ENCODE measurements at regions not wholly inside any gene's neighbourhood (a gene's known extent, or its start where the extent isn't known, plus 50 kb on each side); places are given as distances from the start of the nearest gene placed in this dataset.

GRCh38 chr11:11076276-11076675 lies 218.4 kb upstream of the ZBED5 start:
- no peak for DNase-seq

- no peak for DNase-seq
Measured at GRCh38 chr11:11075515-11076171, 217.8 kb upstream of the ZBED5 start.

DNA sequence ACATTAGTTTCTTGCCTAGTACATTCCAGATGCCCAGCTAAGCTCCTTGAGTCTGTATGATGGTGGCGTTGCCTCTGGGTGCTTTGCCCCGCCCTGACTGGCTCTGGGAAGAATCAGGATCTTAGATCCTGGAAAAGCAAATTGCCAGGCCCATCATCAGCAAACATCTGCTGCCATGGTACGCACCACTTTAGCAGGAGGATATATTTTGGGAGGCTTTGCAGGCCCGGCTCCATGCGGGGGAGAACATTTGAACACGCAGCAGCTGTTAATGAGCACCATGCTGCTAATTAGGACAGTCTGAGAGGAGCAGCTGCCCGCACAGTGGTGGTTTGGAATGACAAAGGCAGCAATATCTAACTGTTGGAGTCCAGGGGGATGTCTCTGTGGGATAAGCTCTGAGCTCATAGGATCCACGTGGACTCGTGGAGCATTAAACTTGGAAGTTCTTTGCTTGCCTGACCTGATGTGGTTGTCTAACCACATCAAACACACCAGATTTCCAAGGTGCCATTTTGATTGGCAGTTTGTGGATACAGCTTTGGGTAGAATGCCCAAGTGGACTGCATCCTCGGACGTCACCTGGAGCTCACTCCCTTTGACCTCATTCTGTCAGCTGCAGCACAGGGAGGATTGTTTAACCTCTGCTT lies 217.0 kb upstream of the ZBED5 start:
- DNase-seq = no peak

- no peak for DNase-seq
Measured at GRCh38 chr11:11073996-11074395, 216.1 kb upstream of the ZBED5 start.

- peak; percentile 36 for DNase-seq
Measured at GRCh38 chr11:11072067-11072466, 214.2 kb upstream of the ZBED5 start.

DNA sequence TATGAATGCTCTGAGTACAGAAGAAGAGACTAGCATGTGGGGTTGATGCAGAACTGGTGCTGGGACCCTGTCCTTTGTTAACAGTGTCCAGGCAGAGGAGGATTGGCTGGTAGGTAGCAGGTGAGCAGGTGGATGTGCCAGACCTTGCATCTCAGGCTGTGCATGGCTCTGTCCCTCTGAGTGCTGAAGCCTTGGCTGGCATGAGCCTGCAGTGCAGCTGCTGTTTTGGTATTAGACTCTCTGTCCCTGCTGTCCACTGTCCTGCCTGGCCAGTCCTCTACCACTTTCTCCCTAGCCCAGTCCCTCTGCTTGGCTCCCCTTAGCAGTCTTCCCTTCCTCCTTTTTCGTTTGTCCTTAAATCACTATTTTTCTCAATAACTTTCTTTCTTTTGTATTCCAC lies 213.6 kb upstream of the ZBED5 start:
- DNase-seq = no peak

GRCh38 chr11:11070976-11071375 lies 213.1 kb upstream of the ZBED5 start:
- no peak for DNase-seq

GRCh38 chr11:11069841-11070835 lies 212.3 kb upstream of the ZBED5 start:
- DNase-seq = no peak

DNA sequence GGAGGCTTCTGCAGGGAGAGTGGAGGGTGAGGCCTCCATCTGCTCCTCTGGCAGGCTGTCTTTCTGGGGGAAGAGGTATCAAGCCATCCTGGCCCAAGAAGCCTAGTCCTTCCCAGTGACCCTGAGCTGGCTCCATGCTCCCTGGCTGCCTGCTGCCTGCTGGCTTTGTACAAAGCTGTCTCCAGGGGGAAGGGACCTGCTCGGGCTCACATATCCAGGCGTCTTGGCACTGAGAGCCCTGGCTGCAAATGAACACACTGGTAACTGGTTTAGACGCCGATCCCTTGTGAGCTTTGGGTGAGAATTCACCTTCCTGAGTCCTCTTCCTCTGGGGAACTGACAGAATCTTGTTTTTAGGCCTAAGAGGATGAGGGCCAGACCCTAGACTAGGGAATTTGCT lies 210.3 kb upstream of the ZBED5 start:
- DNase-seq = no peak

- DNase-seq = no peak
Measured at GRCh38 chr11:11065396-11065795, 207.5 kb upstream of the ZBED5 start.

- DNase-seq = no peak
Measured at GRCh38 chr11:11057472-11057854, 199.6 kb upstream of the ZBED5 start.

DNA sequence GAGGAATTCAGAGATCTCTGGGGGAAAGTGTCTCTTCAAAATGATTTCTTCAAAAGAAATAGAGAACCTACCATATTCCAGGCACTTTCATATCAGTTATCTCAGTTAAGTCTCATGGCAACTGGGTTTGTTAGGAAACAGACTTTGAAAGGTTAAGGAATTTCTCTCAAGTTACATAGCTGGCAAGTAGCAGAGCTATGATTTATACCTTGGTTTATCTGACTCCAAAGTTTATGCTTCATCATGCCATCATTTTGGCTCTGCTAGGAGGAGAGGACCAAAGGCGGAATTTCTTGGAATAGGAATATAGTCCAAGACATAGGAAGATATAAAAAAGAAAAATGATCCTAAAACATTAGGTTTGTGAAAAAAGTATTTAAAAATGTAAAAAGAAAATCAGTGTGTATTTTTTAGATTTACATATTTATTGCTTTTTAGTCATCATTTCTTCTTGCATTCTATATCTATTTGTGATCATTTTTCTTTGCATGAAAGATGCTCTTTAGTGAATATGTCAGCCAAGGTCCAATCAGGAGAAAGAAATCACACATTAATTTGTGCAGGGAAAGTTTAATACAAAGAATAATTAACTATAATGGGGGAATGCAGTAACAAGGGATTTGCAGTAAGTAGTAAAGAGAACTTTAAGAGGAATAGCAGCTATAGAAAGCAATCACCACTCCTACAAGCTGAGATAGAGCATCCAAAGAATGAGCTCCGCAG lies 199.1 kb upstream of the ZBED5 start:
- DNase-seq = no peak

DNA sequence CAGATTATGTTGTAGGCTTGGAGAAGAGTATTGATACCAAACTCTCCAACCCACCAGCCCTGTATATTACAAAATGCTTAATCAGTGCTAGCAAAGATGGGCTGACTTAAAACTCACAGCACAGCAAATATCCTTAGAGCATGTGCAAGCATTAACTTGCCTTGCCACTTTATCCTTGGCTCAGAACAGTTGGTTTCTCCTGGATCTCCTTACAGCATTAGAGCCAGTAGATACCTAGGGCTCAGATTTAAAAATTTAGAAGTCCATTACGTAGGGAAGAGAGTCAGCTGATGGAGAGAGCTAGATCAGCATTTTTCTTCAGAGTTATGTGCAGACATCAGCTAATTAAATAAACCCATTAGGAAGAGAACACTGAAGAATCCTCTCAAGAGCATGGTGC lies 198.5 kb upstream of the ZBED5 start:
- no peak for DNase-seq

DNA sequence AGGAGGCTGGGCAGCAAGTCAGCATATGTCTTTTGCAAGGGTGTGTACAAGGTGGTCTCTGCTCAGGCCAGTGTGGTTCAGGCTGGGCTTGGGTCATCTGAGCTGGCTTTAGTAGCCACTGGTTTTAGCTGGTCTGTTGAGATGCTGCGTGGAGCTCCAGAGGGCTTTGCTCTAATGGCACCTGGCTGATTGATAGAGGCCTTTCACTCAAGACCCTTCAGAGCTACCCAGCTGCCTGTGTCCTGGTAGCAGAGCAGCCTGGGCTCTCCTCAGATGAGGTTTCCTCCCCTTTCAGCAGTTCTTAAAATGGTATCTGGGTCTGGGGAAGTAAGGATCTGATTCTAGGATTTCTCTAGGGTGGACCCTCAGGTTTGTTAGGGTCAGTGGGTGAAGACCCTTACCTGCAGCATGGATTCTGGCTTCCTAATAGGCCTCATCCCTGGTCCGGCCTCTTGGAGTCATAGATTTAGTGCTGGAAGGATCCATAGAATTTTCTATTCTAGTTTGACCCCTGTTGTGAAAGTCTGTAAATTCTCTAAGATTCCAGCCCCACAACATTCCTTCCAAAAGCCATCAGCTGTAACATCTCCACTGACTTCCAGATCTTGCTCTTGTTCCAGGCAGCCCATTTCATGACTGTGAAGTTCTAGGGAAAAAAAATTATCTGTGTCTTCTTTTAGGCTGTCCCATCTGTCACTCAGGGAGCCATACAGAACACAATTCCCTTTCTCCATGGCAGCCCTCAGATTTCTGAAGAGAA lies 190.2 kb upstream of the ZBED5 start:
- DNase-seq = no peak

DNA sequence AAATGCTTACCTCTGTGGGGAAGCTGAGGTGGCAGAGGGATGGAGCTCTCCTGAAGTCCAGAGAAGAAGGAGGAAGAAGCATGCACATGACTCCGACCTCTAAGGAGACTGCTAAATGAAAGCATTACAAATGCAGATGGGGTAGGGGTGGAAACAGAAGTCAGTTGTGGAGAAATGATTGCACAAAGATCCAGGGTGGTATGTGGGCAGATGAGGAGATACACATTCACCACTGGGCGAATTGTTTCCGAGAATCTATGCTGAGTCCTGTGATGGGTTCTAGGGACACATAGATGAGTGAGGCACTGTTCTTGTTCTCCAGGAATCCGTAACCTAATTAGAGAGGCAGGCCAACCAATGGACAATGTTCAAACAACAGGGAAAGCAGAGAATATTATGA lies 188.9 kb upstream of the ZBED5 start:
- DNase-seq = no peak

DNA sequence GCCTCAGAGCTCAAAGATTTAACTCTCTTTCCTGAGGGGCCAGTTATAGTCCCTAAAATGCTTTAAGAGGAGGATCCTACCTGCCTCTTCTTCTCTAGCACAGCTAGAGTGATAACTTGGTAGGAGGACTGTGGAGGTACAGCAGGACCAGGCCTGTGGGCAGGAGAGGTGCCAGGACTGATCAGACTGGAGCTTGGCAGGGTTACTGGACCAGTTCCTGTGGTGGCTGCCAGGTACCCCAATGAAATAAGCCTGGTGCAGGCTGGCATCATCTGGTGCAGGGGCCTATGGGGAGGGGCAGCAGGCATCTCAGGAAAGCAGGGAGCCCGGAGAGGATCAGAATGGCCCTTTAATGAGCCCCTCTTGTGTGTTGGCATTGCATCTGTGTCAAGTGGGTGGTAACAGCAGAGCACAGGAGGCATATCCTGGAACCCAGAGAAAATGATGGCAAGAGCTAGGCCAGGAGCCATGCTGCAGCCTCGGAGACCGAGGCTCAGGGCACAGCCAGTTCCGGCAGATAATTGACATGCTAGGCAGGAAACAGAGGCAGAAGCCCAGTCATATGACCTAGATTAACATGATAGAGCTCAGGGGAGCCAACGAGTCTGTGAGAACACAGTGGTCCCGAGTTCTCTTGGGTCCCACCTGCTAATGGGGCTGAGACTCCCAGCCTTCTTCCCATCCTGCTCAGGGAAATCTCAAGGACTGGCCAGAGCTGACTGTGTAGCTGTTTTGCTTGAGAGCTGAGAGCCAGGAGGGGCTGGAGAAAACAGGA lies 187.5 kb upstream of the ZBED5 start:
- no peak for DNase-seq

DNA sequence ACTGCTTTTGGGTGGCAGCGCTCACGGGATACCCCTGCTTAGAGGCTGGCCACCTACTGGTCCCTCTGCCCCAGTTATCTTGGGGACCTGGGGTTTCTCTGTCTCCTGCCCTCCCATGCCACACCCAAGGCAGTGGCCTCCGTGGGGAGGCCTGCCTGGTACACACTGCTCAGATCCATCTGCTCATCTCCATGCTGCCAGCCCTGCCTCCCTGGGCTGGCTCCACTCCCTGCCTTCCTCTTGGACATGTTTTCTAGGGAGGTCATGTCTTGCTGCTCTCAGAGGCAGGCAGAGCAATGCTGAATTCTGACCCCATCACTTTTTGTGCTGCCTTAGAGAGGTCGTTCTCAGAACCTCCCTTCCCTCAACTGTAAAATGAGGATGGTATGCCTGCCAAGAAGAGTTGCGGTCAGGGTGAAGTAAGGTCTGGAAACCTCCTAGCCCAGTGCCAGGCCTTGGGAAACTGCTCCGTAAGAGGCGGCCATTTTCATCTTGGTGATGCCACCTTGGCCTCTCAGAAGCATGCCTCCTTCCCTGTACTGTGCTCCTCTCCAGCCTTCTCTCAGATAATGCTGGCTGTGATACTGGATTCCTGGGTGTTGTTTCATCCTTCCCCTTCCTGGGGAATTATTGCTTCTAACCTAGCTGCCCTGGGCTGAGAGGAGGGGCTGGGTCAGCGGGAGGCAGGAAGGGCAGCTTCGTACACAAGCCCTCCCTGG lies 186.4 kb upstream of the ZBED5 start:
- DNase-seq = no peak

- DNase-seq = no peak
Measured at GRCh38 chr11:11043721-11044120, 185.9 kb upstream of the ZBED5 start.

DNA sequence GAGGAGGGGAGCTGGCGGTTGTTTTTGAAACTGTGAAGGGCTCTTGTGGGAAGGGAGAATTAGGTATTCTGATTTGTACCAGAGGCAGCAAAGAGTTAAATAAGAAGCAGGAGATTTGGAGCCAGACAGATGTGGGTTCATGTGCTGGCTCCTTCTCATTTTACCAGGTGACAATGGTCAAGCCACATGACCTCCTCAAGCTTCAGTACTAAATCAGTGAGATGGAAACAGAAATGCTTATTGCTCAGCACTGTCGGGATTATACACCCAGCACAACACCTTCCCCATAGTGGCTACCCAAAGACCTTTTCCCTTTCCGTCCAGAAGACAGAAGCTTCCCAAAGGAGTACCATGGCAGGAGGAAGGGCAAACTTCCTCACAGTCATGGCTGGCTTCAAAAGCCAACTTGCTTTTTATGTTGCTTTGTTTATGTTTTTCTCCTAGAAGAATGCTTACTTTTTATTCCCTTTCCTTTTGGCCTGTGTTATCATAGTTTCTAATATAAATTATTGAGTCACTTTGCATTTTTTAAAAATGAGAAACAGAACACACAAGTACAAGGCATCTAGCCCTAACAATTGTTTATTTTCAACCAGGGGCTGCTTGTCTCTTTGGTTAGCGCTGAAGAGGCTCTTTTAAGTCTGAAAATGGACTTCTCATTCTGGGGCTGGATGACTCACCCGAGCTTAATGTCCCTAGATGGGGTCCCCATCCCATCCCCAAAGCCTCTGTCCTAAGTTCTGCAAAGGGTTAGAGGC lies 181.5 kb upstream of the ZBED5 start:
- no peak for DNase-seq

- no peak for DNase-seq
Measured at GRCh38 chr11:11038782-11039181, 180.9 kb upstream of the ZBED5 start.

Measured in DMS53 (cell line).